ENCODE measurements at regions not wholly inside any gene's neighbourhood (a gene's known extent, or its start where the extent isn't known, plus 50 kb on each side); places are given as distances from the start of the nearest gene placed in this dataset.

GRCh38 chr15:70508561-70509281 lies 254.6 kb downstream of the UACA start (continued):
- TF ChIP-seq REST (IDR thresholded peaks at IDR 0.05; ENCODE audit: low read depth) (no peak), CEBPB (IDR thresholded peaks at IDR 0.05; ENCODE audit: low read depth) (no peak), POLR2A (IDR thresholded peaks at IDR 0.05; ENCODE audit: borderline replicate concordance, extremely low read depth, insufficient read depth, insufficient read length) (no peak), FOSL1 (IDR thresholded peaks at IDR 0.05; ENCODE audit: low read depth) (peak; percentile 56; the same call in 1 of the 2 replicates)

- H3K79me2 ChIP-seq (ENCODE audit: insufficient read depth, low read length) = no peaks in the 10 kb centered on the region
- no peak for ATAC-seq
- no peak overlapping the region; the same call in 1 of the 2 replicates for H3K9ac ChIP-seq (ENCODE audit: low read length)
- ChIA-PET RAD21 (ENCODE audit: low non-redundant PET in 1 of 2, low total read pairs in 2 of 2, uncharacterized antibody in 2 of 2, unreplicated experiment in 2 of 2) (no interaction called here), CTCF (no interaction called here), POLR2A (interaction anchor here (0.6 to 0.8 kb wide), 2 partner anchors 8 to 724 kb away, joined by 4 to 5 read pairs; no protein-coding TSS in a partner anchor)
- intact Hi-C loops (cut with micrococcal nuclease) = no loop called here
- H3K27me3 ChIP-seq (ENCODE audit: insufficient read depth, low read length) = peaks cover 6% of the 10 kb centered on the region; the same call in 1 of the 2 replicates
- DNase-seq (ENCODE audit: low read depth, low spot score) = no peak
- H3K27ac ChIP-seq (ENCODE audit: low read depth, low read length) = no peak overlapping the region
- H3K9me3 ChIP-seq (ENCODE audit: control insufficient read depth in 1 of 2, insufficient read depth in 1 of 2, low read depth in 1 of 2, low read length in 2 of 2) = peaks cover 0 to 11% of the 10 kb centered on the region in 2 experiments; a peak in 1 of 4 replicates
- H3K9me2 ChIP-seq (ENCODE audit: insufficient read depth) = no peaks in the 10 kb centered on the region
- BruUV-seq (replicated peaks) = no TSS peak
- H3K36me3 ChIP-seq (ENCODE audit: control insufficient read depth in 1 of 2, insufficient read depth in 2 of 2, low read length in 2 of 2) = no peaks in the 10 kb centered on the region
- peak overlapping the region; percentile 63 for H3K4me2 ChIP-seq (ENCODE audit: low read length)
- no peak for TF ChIP-seq EZH2phosphoT487 (IDR thresholded peaks at IDR 0.05; ENCODE audit: borderline replicate concordance)
- TF ChIP-seq TCF7L2 (IDR thresholded peaks at IDR 0.05; ENCODE audit: borderline replicate concordance, extremely low read depth, insufficient read depth, insufficient read length) = no peak
- TF ChIP-seq POLR2A (IDR thresholded peaks at IDR 0.05; ENCODE audit: borderline replicate concordance, extremely low read depth, insufficient read depth, insufficient read length) = no peak
- TF ChIP-seq RAD21 (IDR thresholded peaks at IDR 0.05; ENCODE audit: low read depth) = no peak
- TF ChIP-seq FOSL1 (IDR thresholded peaks at IDR 0.05; ENCODE audit: low read depth) = no peak
- TF ChIP-seq SRF (IDR thresholded peaks at IDR 0.05; ENCODE audit: low read depth) = no peak
- no peak for TF ChIP-seq CEBPB (IDR thresholded peaks at IDR 0.05; ENCODE audit: low read depth)
- TF ChIP-seq REST (IDR thresholded peaks at IDR 0.05; ENCODE audit: low read depth) = no peak
- H3K4me1 ChIP-seq (ENCODE audit: control insufficient read depth in 1 of 2, insufficient read depth in 2 of 2, low read length in 2 of 2) = peaks cover 50 to 61% of the 10 kb centered on the region in 2 experiments
- no peaks in the 10 kb centered on the region for H4K20me1 ChIP-seq (ENCODE audit: insufficient read depth)
- H3K4me3 ChIP-seq (replicated peaks in 1 of 2; ENCODE audit: low read depth in 1 of 2, low read length in 2 of 2) = no peak overlapping the region
- no peak overlapping the region for H2AFZ ChIP-seq (ENCODE audit: low read depth, low read length, poor library complexity, severe bottlenecking)
Observed at GRCh38 chr15:70507772-70508371, 255.5 kb downstream of the UACA start.
